Prostate gland (tissue), 2 donors: ENCODE measurements at regions not wholly inside any gene's neighbourhood (a gene's known extent, or its start where the extent isn't known, plus 50 kb on each side); places are given as distances from the start of the nearest gene placed in this dataset.

ENCODE experiments used
- POLR2A ChIP-seq: fragments of 450-650 bp; IDR thresholded peaks from one replicate; pipeline ENCODE4 v1.6.1; 2016; ENCODE audit warnings: antibody characterized with exemption, mild to moderate bottlenecking
- TF ChIP-seq, protein P1 (sequence below), 4 experiments: fragments of 200-600 bp in 2 of 4; fragments of 450-650 bp in 2 of 4; sonication (generic) in 2 of 4; IDR thresholded peaks; 1 replicate in 3 of 4; 2 replicates in 1 of 4; pipeline ENCODE4 v1.5.1; 2016 to 2019; ENCODE audit warnings: antibody characterized with exemption in 4 of 4, mild to moderate bottlenecking in 2 of 4, moderate library complexity in 2 of 4

GRCh38 chr13:105814219-105814901 lies 721.1 kb downstream of the EFNB2 start:
- TF ChIP-seq, protein P1, sequence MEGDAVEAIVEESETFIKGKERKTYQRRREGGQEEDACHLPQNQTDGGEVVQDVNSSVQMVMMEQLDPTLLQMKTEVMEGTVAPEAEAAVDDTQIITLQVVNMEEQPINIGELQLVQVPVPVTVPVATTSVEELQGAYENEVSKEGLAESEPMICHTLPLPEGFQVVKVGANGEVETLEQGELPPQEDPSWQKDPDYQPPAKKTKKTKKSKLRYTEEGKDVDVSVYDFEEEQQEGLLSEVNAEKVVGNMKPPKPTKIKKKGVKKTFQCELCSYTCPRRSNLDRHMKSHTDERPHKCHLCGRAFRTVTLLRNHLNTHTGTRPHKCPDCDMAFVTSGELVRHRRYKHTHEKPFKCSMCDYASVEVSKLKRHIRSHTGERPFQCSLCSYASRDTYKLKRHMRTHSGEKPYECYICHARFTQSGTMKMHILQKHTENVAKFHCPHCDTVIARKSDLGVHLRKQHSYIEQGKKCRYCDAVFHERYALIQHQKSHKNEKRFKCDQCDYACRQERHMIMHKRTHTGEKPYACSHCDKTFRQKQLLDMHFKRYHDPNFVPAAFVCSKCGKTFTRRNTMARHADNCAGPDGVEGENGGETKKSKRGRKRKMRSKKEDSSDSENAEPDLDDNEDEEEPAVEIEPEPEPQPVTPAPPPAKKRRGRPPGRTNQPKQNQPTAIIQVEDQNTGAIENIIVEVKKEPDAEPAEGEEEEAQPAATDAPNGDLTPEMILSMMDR (IDR thresholded peaks at IDR 0.05) = no peak
- TF ChIP-seq POLR2A = no peak
